Bronchial epithelial cell (primary cell): ENCODE measurements at regions not wholly inside any gene's neighbourhood (a gene's known extent, or its start where the extent isn't known, plus 50 kb on each side); places are given as distances from the start of the nearest gene placed in this dataset.

ENCODE experiments used
- DNase-seq: peaks from one replicate; pipeline ENCODE4 v3.0.0-alpha.2; 2010; ENCODE audit warnings: low read depth
- FAIRE-seq: peaks from 2 replicates; lab custom pipeline; 2011; peaks lifted over from hg19 to GRCh38; lab: Jason Lieb, UNC
- H3K27me3 ChIP-seq: 2 replicates; pipeline ENCODE4 v1.5.1; 2011; ENCODE audit warnings: low read length; ENCODE audit not compliant: control insufficient read depth, insufficient read depth
- H3K36me3 ChIP-seq: 2 replicates; pipeline ENCODE4 v1.5.1; 2011; ENCODE audit warnings: low read length; ENCODE audit not compliant: control insufficient read depth, insufficient read depth
- H3K4me3 ChIP-seq: 2 replicates; pipeline ENCODE4 v1.5.1; 2011; ENCODE audit warnings: mild to moderate bottlenecking, low read depth, low read length, control low read depth
- TF ChIP-seq, protein P1 (sequence below): IDR thresholded peaks from 2 replicates; pipeline ENCODE4 v1.5.1; 2011; ENCODE audit warnings: mild to moderate bottlenecking, moderate library complexity, low read length, control low read depth, inconsistent platforms; ENCODE audit not compliant: insufficient read depth, severe bottlenecking

DNA sequence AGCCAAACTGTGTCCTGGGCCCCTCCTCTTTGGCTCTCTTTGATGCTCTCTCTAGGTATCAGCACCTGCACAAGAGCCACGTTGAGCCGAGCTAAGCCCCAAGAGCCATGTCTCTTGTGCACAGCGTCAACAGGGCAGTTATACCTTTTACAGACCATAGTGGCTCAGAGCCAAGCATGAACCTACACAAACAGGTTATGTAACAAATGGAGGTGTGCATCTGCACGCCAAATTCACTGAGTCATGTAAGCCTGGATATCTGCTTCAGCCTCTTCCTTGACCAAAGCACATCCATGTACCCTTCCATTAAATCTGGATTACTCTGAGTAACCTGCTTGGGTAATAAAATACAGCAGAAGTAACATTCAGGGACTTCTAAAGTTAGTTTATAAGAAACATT, 509.7 kb downstream of the NAV3 start:
- H3K36me3 ChIP-seq: no peaks in the 10 kb centered on the region
- peak; percentile 28 for DNase-seq
- TF ChIP-seq, protein P1, sequence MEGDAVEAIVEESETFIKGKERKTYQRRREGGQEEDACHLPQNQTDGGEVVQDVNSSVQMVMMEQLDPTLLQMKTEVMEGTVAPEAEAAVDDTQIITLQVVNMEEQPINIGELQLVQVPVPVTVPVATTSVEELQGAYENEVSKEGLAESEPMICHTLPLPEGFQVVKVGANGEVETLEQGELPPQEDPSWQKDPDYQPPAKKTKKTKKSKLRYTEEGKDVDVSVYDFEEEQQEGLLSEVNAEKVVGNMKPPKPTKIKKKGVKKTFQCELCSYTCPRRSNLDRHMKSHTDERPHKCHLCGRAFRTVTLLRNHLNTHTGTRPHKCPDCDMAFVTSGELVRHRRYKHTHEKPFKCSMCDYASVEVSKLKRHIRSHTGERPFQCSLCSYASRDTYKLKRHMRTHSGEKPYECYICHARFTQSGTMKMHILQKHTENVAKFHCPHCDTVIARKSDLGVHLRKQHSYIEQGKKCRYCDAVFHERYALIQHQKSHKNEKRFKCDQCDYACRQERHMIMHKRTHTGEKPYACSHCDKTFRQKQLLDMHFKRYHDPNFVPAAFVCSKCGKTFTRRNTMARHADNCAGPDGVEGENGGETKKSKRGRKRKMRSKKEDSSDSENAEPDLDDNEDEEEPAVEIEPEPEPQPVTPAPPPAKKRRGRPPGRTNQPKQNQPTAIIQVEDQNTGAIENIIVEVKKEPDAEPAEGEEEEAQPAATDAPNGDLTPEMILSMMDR: no peak
- no peak overlapping the region for H3K4me3 ChIP-seq
- FAIRE-seq: peak; percentile 91
- H3K27me3 ChIP-seq: no peaks in the 10 kb centered on the region

DNA sequence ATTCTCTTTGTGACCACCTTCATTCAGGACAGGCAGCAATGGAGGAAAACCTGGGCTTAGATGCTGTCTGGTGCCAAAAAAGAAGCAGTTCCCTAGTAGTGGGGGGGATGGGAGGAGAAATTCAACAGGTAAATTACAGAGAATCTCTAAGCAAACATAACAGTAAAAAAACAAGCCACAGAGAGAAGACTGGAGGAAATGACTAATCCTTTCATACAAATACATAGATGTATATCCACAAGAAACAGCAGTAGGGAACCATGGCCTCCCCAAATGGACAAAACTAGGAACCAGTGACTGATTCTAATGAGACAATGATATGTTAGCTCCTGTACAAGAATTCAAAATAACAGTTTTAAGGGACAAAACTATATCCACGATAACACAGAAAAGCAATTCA, 513.0 kb downstream of the NAV3 start:
- no peaks in the 10 kb centered on the region for H3K36me3 ChIP-seq
- no peak overlapping the region for H3K4me3 ChIP-seq
- no peak for FAIRE-seq
- DNase-seq: peak; percentile 71
- TF ChIP-seq, protein P1: no peak
- no peaks in the 10 kb centered on the region for H3K27me3 ChIP-seq

DNA sequence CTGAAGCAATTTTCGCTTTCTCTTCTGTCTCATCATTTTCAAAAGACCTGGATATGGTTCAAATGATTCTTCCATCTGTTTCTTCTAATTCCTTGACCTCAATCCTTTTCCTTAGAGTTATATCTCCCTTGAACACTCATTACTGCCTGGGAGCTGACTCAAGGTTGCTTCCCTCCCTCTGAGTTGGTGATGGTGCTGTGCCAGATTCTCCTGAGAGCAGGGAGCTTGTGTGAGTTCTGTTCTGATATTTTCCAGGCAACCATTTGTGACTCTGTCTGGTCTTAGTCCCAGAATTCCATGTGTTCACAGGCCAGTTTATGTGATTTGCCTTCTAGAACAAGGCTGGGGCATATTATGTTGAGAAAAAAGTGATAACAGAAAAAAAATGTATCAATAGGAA, 505.1 kb upstream of the SYT1 start:
- DNase-seq (no peak), FAIRE-seq (no peak)
- Histone ChIP-seq H3K36me3 (no peaks in the 10 kb centered on the region), H3K4me3 (no peak overlapping the region), H3K27me3 (no peaks in the 10 kb centered on the region)
- TF ChIP-seq, protein P1: no peak

DNA sequence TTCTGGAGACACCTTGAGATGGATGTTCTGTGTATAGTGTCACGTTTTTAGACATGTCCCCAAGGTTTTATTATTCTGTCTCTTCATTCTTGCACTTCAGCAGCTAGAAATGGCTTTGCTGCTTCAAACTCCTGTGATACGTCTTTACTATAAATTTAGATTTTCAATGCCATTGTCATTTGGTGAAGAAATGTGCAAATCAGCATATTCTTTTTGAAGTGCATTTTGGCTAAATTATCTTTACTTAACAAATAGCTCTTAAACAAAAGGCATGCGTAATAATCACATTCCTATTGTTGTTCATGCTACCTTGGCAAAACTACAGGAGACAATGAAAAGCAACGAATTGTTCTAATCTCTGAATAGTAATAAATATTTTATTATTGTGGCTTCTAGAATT, 502.9 kb upstream of the SYT1 start:
- TF ChIP-seq, protein P1: no peak
- DNase-seq (no peak), FAIRE-seq (no peak)
- H3K27me3 ChIP-seq: no peaks in the 10 kb centered on the region
- no peak overlapping the region for H3K4me3 ChIP-seq
- no peaks in the 10 kb centered on the region for H3K36me3 ChIP-seq

DNA sequence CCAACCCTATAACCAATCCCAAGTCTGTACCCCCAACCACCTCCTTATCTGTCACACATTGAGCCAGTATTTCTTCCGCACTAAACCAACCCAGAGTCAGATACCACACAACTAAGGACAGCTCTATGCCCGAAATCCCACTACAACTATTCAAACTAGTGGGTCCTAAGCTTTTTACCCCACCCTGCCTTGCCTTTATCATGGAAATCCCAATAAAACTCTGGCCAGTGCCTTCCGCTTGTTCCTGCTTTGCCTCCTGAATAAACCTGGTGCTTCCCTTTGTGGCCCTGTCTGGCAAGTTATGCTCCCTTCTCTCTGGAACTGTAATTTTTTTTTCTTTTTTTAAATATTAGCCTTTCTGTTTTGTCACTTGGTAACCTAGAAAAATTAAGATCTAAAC, 493.3 kb upstream of the SYT1 start:
- Histone ChIP-seq H3K27me3 (no peaks in the 10 kb centered on the region), H3K4me3 (no peak overlapping the region), H3K36me3 (no peaks in the 10 kb centered on the region)
- DNase-seq (no peak), FAIRE-seq (no peak)
- TF ChIP-seq, protein P1: no peak

DNA sequence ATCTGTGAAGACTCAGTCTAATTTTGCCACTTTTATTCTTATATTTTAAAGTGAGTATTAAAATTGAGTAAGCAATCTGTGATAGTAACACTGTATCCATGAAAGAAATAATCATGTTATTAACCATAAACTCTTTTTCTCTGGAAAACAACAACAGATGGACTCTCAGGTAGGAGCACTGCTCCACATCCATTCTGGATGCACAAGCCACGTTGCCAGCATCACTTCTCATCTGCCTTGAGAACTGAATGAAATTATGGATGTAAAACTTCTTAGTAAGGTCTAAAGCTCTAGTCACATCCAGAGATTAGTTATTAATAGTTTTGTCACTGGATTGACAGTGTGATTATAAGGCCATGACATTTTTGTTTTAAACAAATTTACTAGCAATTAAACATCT, 489.1 kb upstream of the SYT1 start:
- TF ChIP-seq, protein P1: no peak
- no peak for FAIRE-seq
- H3K4me3 ChIP-seq: no peak overlapping the region
- no peaks in the 10 kb centered on the region for H3K36me3 ChIP-seq
- no peak for DNase-seq
- H3K27me3 ChIP-seq: no peaks in the 10 kb centered on the region
